CD14-positive monocyte (primary cell): ENCODE measurements at regions not wholly inside any gene's neighbourhood (a gene's known extent, or its start where the extent isn't known, plus 50 kb on each side); places are given as distances from the start of the nearest gene placed in this dataset.

Source experiments
- DNase-seq, 3 donors: peaks; one replicate each; pipeline ENCODE4 v3.0.0-alpha.2; 2011 to 2022
- H2AFZ ChIP-seq: 2 replicates; pipeline ENCODE4 v1.6.0; 2012; ENCODE audit warnings: mild to moderate bottlenecking, low read depth, low read length, inconsistent platforms; ENCODE audit not compliant: insufficient read depth, poor library complexity, severe bottlenecking
- H3K27ac ChIP-seq, 2 donors: 1 replicate in 1 of 2; 2 replicates in 1 of 2; pipeline ENCODE4 v1.5.1; 2012 to 2013; ENCODE audit warnings: low read length in 2 of 2, control low read depth in 1 of 2, inconsistent platforms in 1 of 2, low read depth in 1 of 2, mild to moderate bottlenecking in 1 of 2
- H3K27me3 ChIP-seq, 2 donors: one replicate each; pipeline versions ENCODE4 v1.6.0 to v1.6.1; 2011 to 2013; ENCODE audit warnings: low read length in 2 of 2; ENCODE audit not compliant: control insufficient read depth in 2 of 2, insufficient read depth in 2 of 2
- H3K36me3 ChIP-seq, 2 donors: replicated peaks in 1 of 2; 1 replicate in 1 of 2; 2 replicates in 1 of 2; pipeline versions ENCODE4 v1.5.1 to v1.6.1; 2012 to 2013; ENCODE audit warnings: low read length in 2 of 2, control low read depth in 1 of 2, inconsistent platforms in 1 of 2, mild to moderate bottlenecking in 1 of 2; ENCODE audit not compliant: insufficient read depth in 2 of 2, control insufficient read depth in 1 of 2
- H3K4me1 ChIP-seq, 2 donors: 1 replicate in 1 of 2; 2 replicates in 1 of 2; pipeline versions ENCODE4 v1.5.1 to v1.6.1; 2012 to 2013; ENCODE audit warnings: low read length in 2 of 2, control low read depth in 1 of 2, inconsistent platforms in 1 of 2, mild to moderate bottlenecking in 1 of 2, moderate library complexity in 1 of 2; ENCODE audit not compliant: insufficient read depth in 2 of 2, control insufficient read depth in 1 of 2
- H3K4me2 ChIP-seq: replicated peaks from 2 replicates; pipeline ENCODE3; 2012; ENCODE audit warnings: low read length, moderate library complexity, mild to moderate bottlenecking; ENCODE audit not compliant: poor library complexity, severe bottlenecking; ENCODE audit errors: extremely low read depth
- H3K4me3 ChIP-seq, 3 experiments: fragments of 200-600 bp in 1 of 3; sonication (generic) in 1 of 3; replicated peaks in 1 of 3; 1 replicate in 2 of 3; 2 replicates in 1 of 3; pipeline ENCODE4 v1.5.1; 2011 to 2013; ENCODE audit warnings: low read length in 3 of 3, mild to moderate bottlenecking in 3 of 3, control low read depth in 2 of 3, low read depth in 2 of 3, inconsistent platforms in 1 of 3, moderate library complexity in 1 of 3
- H3K79me2 ChIP-seq: 2 replicates; pipeline ENCODE4 v1.6.0; 2012; ENCODE audit warnings: mild to moderate bottlenecking, control low read depth, inconsistent platforms, low read length, moderate library complexity; ENCODE audit not compliant: insufficient read depth
- H3K9ac ChIP-seq: 2 replicates; pipeline ENCODE4 v1.6.0; 2017; ENCODE audit warnings: low read length, mild to moderate bottlenecking; ENCODE audit not compliant: insufficient read depth, poor library complexity, severe bottlenecking
- H3K9me3 ChIP-seq, 2 donors: replicated peaks in 1 of 2; 1 replicate in 1 of 2; 2 replicates in 1 of 2; pipeline versions ENCODE4 v1.5.1 to v1.6.1; 2012 to 2013; ENCODE audit warnings: low read length in 2 of 2, control low read depth in 1 of 2; ENCODE audit not compliant: control insufficient read depth in 1 of 2, insufficient read depth in 1 of 2
- H4K20me1 ChIP-seq: 2 replicates; pipeline ENCODE4 v1.6.0; 2012; ENCODE audit warnings: mild to moderate bottlenecking, low read length, control low read depth, moderate library complexity; ENCODE audit not compliant: insufficient read depth
- H3K27ac Mint-ChIP-seq, 7 donors: one replicate each; pipeline ENCODE4 v1.8.0; 2020; ENCODE audit warnings: mild to moderate bottlenecking in 7 of 7, mixed read lengths in 7 of 7, moderate library complexity in 6 of 7, inconsistent platforms in 2 of 7
- H3K27me3 Mint-ChIP-seq, 3 donors: one replicate each; pipeline ENCODE4 v1.8.0; 2021 to 2022; ENCODE audit warnings: low read depth in 3 of 3, mild to moderate bottlenecking in 3 of 3, mixed read lengths in 3 of 3, moderate library complexity in 3 of 3, inconsistent platforms in 1 of 3
- H3K36me3 Mint-ChIP-seq, 2 donors: one replicate each; pipeline ENCODE4 v1.8.0; 2020; ENCODE audit warnings: mixed read lengths in 2 of 2, inconsistent platforms in 1 of 2, mild to moderate bottlenecking in 1 of 2
- H3K4me1 Mint-ChIP-seq: one replicate; pipeline ENCODE4 v1.8.0; 2020; ENCODE audit warnings: mild to moderate bottlenecking, mixed read lengths
- H3K4me3 Mint-ChIP-seq, 2 donors: one replicate each; pipeline ENCODE4 v1.8.0; 2020; ENCODE audit warnings: mild to moderate bottlenecking in 2 of 2, mixed read lengths in 2 of 2, moderate library complexity in 1 of 2
- H3K9me3 Mint-ChIP-seq, 7 donors: one replicate each; pipeline ENCODE4 v1.8.0; 2020 to 2022; ENCODE audit warnings: mixed read lengths in 7 of 7, mild to moderate bottlenecking in 6 of 7, moderate library complexity in 6 of 7, inconsistent platforms in 2 of 7
- WGBS: methylation state at CpG from one replicate; pipeline ENCODE4 v1.1.5; 2013; ENCODE audit warnings: missing lambda C conversion rate; ENCODE audit not compliant: insufficient coverage; 5-methylcytosine and 5-hydroxymethylcytosine counted together
- intact Hi-C, 2 donors: fragments of 100-400 bp; cut with micrococcal nuclease; formaldehyde crosslinking; loops; one replicate each; pipeline versions ENCODE4 v1.15.0 to v1.15.1; 2023
- TF ChIP-seq, protein P1 (sequence below): fragments of 200-600 bp; IDR thresholded peaks from one replicate; pipeline ENCODE4 v1.8.0; 2022; ENCODE audit warnings: antibody characterized with exemption, mild to moderate bottlenecking

DNA sequence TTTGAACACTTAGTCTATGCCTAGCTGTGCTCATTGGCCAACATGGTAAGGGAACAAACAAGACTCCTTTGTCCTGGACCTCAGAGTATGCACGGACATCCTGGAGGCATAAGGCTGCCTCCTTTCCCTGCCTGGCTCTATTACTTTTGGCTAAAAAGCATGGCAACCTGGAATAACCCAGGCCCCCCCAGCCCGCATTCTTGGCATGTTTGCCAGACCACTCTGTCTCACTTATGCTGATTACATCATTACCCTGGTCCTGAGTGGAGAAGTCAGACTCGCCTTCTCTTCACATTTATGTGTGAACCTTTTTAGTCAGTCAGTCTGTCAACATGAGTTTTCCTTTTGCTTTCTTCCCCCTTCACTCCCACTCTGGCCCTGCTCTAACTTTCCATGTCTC, 58.0 kb upstream of the ELK3 start:
- no peaks in the 10 kb centered on the region for H3K36me3 ChIP-seq
- H3K27ac ChIP-seq, result peak overlapping the region in 1 of 2 donors; percentile 56
- DNase-seq, result peak in 1 of 3 donors; percentile 6
- intact Hi-C loops, result no loop called here
- TF ChIP-seq, protein P1, sequence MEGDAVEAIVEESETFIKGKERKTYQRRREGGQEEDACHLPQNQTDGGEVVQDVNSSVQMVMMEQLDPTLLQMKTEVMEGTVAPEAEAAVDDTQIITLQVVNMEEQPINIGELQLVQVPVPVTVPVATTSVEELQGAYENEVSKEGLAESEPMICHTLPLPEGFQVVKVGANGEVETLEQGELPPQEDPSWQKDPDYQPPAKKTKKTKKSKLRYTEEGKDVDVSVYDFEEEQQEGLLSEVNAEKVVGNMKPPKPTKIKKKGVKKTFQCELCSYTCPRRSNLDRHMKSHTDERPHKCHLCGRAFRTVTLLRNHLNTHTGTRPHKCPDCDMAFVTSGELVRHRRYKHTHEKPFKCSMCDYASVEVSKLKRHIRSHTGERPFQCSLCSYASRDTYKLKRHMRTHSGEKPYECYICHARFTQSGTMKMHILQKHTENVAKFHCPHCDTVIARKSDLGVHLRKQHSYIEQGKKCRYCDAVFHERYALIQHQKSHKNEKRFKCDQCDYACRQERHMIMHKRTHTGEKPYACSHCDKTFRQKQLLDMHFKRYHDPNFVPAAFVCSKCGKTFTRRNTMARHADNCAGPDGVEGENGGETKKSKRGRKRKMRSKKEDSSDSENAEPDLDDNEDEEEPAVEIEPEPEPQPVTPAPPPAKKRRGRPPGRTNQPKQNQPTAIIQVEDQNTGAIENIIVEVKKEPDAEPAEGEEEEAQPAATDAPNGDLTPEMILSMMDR, result no peak
- peak overlapping the region; percentile 55 for H2AFZ ChIP-seq
- no peaks in the 10 kb centered on the region for H4K20me1 ChIP-seq
- WGBS, result 69% methylated on average over 3 of the region's 3 CpGs
- H3K27me3 Mint-ChIP-seq, result peaks cover 0 to 4% (median 1%) of the 10 kb centered on the region in 3 donors
- H3K79me2 ChIP-seq, result no peaks in the 10 kb centered on the region
- H3K36me3 Mint-ChIP-seq, result peaks cover 0 to 3% of the 10 kb centered on the region in 2 donors
- H3K4me3 ChIP-seq, result peak overlapping the region in 1 of 3 experiments; percentile 26
- no peaks in the 10 kb centered on the region for H3K27me3 ChIP-seq
- no peak overlapping the region for H3K9ac ChIP-seq
- peaks cover 0 to 6% (median 0%) of the 10 kb centered on the region in 7 donors for H3K9me3 Mint-ChIP-seq
- H3K4me1 ChIP-seq, result peaks cover 15 to 21% of the 10 kb centered on the region in 2 donors
- H3K4me2 ChIP-seq, result no peak overlapping the region
- H3K27ac Mint-ChIP-seq, result peak overlapping the region; percentile 24 to 89 (median 71)
- peak overlapping the region in 1 of 2 donors; percentile 28 for H3K4me3 Mint-ChIP-seq
- no peaks in the 10 kb centered on the region for H3K9me3 ChIP-seq
- peaks cover 26% of the 10 kb centered on the region for H3K4me1 Mint-ChIP-seq

DNA sequence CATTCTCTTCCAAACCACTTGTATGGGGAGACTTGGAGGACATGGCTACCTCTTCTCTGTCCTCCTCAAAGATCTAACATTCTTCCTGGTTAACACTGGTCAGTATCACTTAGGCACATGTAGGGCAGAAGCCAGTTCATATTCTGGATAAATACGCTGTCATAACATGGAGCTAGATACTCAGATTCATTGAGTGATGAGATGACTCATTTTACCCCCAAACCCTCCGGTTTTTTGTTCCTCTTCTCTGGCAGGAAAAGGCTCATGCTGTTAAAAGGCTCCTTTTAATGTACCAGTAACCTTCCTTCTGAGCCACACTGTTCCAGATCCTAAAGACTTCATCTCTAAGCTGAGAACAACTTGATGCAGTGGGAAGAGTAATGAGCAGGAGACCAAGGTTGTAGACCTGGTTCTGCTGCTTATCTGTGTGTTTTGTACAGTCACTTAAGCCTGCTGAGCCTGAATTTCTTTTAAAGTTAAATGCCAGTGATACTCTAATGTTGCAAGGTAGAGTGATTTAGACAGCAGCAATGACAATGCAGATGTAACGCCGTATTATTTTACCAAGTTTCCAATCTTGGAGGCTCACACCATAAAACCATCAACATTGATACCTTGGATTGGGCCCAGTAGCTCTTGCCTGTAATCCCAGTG, 57.3 kb upstream of the ELK3 start:
- Histone ChIP-seq H2AFZ (peak overlapping the region; percentile 55), H3K4me1 (peaks cover 15 to 21% of the 10 kb centered on the region in 2 donors), H3K79me2 (no peaks in the 10 kb centered on the region), H3K9me3 (no peaks in the 10 kb centered on the region), H4K20me1 (no peaks in the 10 kb centered on the region), H3K27ac (peak overlapping the region in 1 of 2 donors; percentile 56), H3K4me3 (peak overlapping the region in 1 of 3 experiments; percentile 26), H3K27me3 (no peaks in the 10 kb centered on the region), H3K4me2 (no peak overlapping the region), H3K36me3 (no peaks in the 10 kb centered on the region), H3K9ac (no peak overlapping the region)
- H3K4me1 Mint-ChIP-seq, result peaks cover 23% of the 10 kb centered on the region
- TF ChIP-seq, protein P1, result no peak
- intact Hi-C loops, result no loop called here
- peak overlapping the region in 1 of 2 donors; percentile 28 for H3K4me3 Mint-ChIP-seq
- H3K27me3 Mint-ChIP-seq, result peaks cover 0 to 4% (median 1%) of the 10 kb centered on the region in 3 donors
- peak overlapping the region; percentile 24 to 89 (median 71) for H3K27ac Mint-ChIP-seq
- peaks cover 0 to 3% of the 10 kb centered on the region in 2 donors for H3K36me3 Mint-ChIP-seq
- peak; percentile 51 to 74 (median 68) for DNase-seq
- no CpG with 5 or more reads among the region's 4 CpGs for WGBS
- H3K9me3 Mint-ChIP-seq, result peaks cover 0 to 6% (median 0%) of the 10 kb centered on the region in 7 donors
